ENCODE measurements at regions not wholly inside any gene's neighbourhood (a gene's known extent, or its start where the extent isn't known, plus 50 kb on each side); places are given as distances from the start of the nearest gene placed in this dataset.

GRCh38 chr13:73991884-73992283, 142.3 kb downstream of the KLF12 start:
- H3K27ac ChIP-seq = no peak overlapping the region

GRCh38 chr13:73991384-73991783, 142.8 kb downstream of the KLF12 start:
- H3K27ac ChIP-seq = no peak overlapping the region
- no peak for TF ChIP-seq CTCF (conservative IDR thresholded peaks at IDR 0.05)

More at GRCh38 chr13:73991884-73992283, 142.3 kb downstream of the KLF12 start:
- TF ChIP-seq CTCF (conservative IDR thresholded peaks at IDR 0.05) = no peak

- no peak overlapping the region for H3K27ac ChIP-seq
- no peak for TF ChIP-seq CTCF (conservative IDR thresholded peaks at IDR 0.05)
These were observed 144.9 kb downstream of the KLF12 start for GRCh38 chr13:73989244-73989843.

- H3K27ac ChIP-seq = no peak overlapping the region
- no peak for TF ChIP-seq CTCF (conservative IDR thresholded peaks at IDR 0.05)
These were observed 145.7 kb downstream of the KLF12 start for GRCh38 chr13:73988461-73988860.

GRCh38 chr13:73987618-73988017, 146.6 kb downstream of the KLF12 start:
- H3K27ac ChIP-seq = no peak overlapping the region
- no peak for TF ChIP-seq CTCF (conservative IDR thresholded peaks at IDR 0.05)

- TF ChIP-seq CTCF (conservative IDR thresholded peaks at IDR 0.05) = no peak
These were observed 148.4 kb downstream of the KLF12 start for GRCh38 chr13:73985783-73986182.

GRCh38 chr13:73984949-73985691, 149.1 kb downstream of the KLF12 start:
- H3K27ac ChIP-seq = no peak overlapping the region

More at GRCh38 chr13:73985783-73986182, 148.4 kb downstream of the KLF12 start:
- H3K27ac ChIP-seq = no peak overlapping the region

More at GRCh38 chr13:73984949-73985691, 149.1 kb downstream of the KLF12 start:
- no peak for TF ChIP-seq CTCF (conservative IDR thresholded peaks at IDR 0.05)
